ENCODE measurements at regions not wholly inside any gene's neighbourhood (a gene's known extent, or its start where the extent isn't known, plus 50 kb on each side); places are given as distances from the start of the nearest gene placed in this dataset.

- WGBS (ENCODE audit: insufficient coverage, low coverage, missing lambda C conversion rate) = under 1% methylated on average over 16 of the region's 16 CpGs
- no peak for ATAC-seq
Observed at GRCh38 chr6:168134560-168135201, 55.7 kb upstream of the FRMD1 start.

More at GRCh38 chr6:168134560-168135201, 55.7 kb upstream of the FRMD1 start:
- Histone ChIP-seq H3K27me3 (ENCODE audit: control insufficient read depth in 2 of 2, insufficient read depth in 2 of 2, low read length in 2 of 2) (peaks cover 48 to 62% of the 10 kb centered on the region in 2 experiments), H3K36me3 (ENCODE audit: control insufficient read depth, insufficient read depth, low read length) (no peaks in the 10 kb centered on the region), H3K4me1 (replicated peaks in 1 of 2; ENCODE audit: control insufficient read depth in 2 of 2, insufficient read depth in 2 of 2, low read length in 2 of 2) (peaks cover 0 to 8% of the 10 kb centered on the region in 2 experiments; a peak in 1 of 5 replicates), H3K9me3 (replicated peaks; ENCODE audit: control insufficient read depth, insufficient read depth, low read depth, low read length) (no peaks in the 10 kb centered on the region), H3K9ac (ENCODE audit: insufficient read depth in 1 of 2, low read depth in 2 of 2, low read length in 2 of 2) (no peak overlapping the region), H3K79me2 (ENCODE audit: control insufficient read depth, insufficient read depth, low read length) (no peaks in the 10 kb centered on the region), H3K27ac (ENCODE audit: extremely low read depth, low read depth, low read length) (no peak overlapping the region), H3K4me3 (no peak overlapping the region), H3K4me2 (ENCODE audit: insufficient read depth, low read length) (no peak overlapping the region), H4K20me1 (replicated peaks; ENCODE audit: control insufficient read depth, insufficient read depth, low read length) (peaks cover 26% of the 10 kb centered on the region), H2AFZ (ENCODE audit: low read depth, low read length) (no peak overlapping the region), H3K9me1 (ENCODE audit: control insufficient read depth, insufficient read depth, low read length) (peaks cover 3% of the 10 kb centered on the region)
- TF ChIP-seq ZNF57 (CRISPR knock-in tag; IDR thresholded peaks at IDR 0.05) (no peak), NFE2 (IDR thresholded peaks at IDR 0.05; ENCODE audit: low read depth) (no peak), LEF1 (IDR thresholded peaks at IDR 0.05) (no peak), ZNF318 (IDR thresholded peaks at IDR 0.05; ENCODE audit: borderline replicate concordance in 1 of 2, low read depth in 1 of 2) (no peak), MYC (IDR thresholded peaks at IDR 0.05; ENCODE audit: low read depth, low read length) (no peak), MYC (CRISPR knock-in tag; IDR thresholded peaks at IDR 0.05; ENCODE audit: borderline replicate concordance, low read depth) (no peak), ZZZ3 (IDR thresholded peaks at IDR 0.05) (no peak), ZNF830 (CRISPR knock-in tag; IDR thresholded peaks at IDR 0.05) (no peak), BRF1 (IDR thresholded peaks at IDR 0.05; ENCODE audit: borderline replicate concordance, extremely low read depth, insufficient read length) (no peak), DIDO1 (tag; IDR thresholded peaks at IDR 0.05; ENCODE audit: low read depth) (no peak)
- FAIRE-seq = no peak
- intact Hi-C loops (cut with micrococcal nuclease) = no loop called here
- in situ Hi-C loops (cut with MboI) = no loop called here
- no TSS peak for BruUV-seq (replicated peaks)
- CTCF ChIA-PET (ENCODE audit: low intra/inter-chr PET ratio) = no interaction called here
- POLR2A ChIA-PET = no interaction called here
- no peak for DNase-seq (ENCODE audit: extremely low read depth in 1 of 4, low spot score in 3 of 4)
